Activated CD4-positive, alpha-beta T cell treated with anti-CD3 and anti-CD28 coated beads, Interleukin-2, amount 10 ng/mL, durations not matched to agents 7 days and 5 days (primary cell): ENCODE measurements at regions not wholly inside any gene's neighbourhood (a gene's known extent, or its start where the extent isn't known, plus 50 kb on each side); places are given as distances from the start of the nearest gene placed in this dataset.

Experiments used
- CTCF ChIA-PET: fragments of 350-600 bp; sonication (Branson Sonifier 250); formaldehyde crosslinking; loops from one replicate; lab custom pipeline; 2021; ENCODE audit warnings: antibody characterized with exemption; lab: Charles Lee
- POLR2A ChIA-PET: fragments of 350-600 bp; sonication (Branson Sonifier 250); formaldehyde crosslinking; loops from one replicate; lab custom pipeline; 2021; ENCODE audit warnings: antibody characterized with exemption; lab: Charles Lee
- DNase-seq: peaks from one replicate; pipeline ENCODE4 v3.0.0-alpha.2; 2020
- H3K27ac Mint-ChIP-seq: one replicate; pipeline ENCODE4 v1.8.0; 2021; ENCODE audit warnings: mild to moderate bottlenecking, moderate library complexity, mixed read lengths
- H3K27me3 Mint-ChIP-seq: one replicate; pipeline ENCODE4 v1.8.0; 2021; ENCODE audit warnings: mixed read lengths
- H3K36me3 Mint-ChIP-seq: one replicate; pipeline ENCODE4 v1.8.0; 2021; ENCODE audit warnings: low read depth, mixed read lengths
- H3K4me1 Mint-ChIP-seq: one replicate; pipeline ENCODE4 v1.8.0; 2021; ENCODE audit warnings: mixed read lengths
- H3K4me3 Mint-ChIP-seq: one replicate; pipeline ENCODE4 v1.8.0; 2021; ENCODE audit warnings: mild to moderate bottlenecking, moderate library complexity, mixed read lengths
- H3K9me3 Mint-ChIP-seq: one replicate; pipeline ENCODE4 v1.8.0; 2021; ENCODE audit warnings: mixed read lengths

DNA sequence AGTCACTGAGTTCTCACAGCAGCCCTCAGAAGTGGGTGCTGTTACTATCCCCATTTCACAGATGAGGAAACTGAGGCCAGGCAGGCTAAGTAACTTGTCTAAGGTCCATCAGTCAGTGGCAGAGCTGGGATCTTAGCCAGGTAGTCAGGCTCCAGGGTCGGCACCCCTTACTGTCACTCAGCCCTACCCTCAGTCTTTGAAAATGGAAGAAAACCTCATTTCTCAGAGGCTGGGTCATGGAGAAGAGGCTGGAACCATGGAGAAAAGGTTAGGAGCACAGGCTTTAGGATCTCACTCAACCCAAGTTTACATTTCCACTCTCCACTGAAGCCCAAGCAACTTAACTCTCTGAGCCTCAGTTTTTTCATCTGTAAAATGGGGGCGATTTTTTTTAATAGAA lies 116.2 kb upstream of the SIRPG start:
- Mint-ChIP-seq H3K27me3 (peaks cover 5% of the 10 kb centered on the region), H3K27ac (no peak overlapping the region), H3K36me3 (no peaks in the 10 kb centered on the region), H3K9me3 (no peaks in the 10 kb centered on the region), H3K4me1 (peaks cover 13% of the 10 kb centered on the region), H3K4me3 (no peak overlapping the region)
- DNase-seq: no peak
- ChIA-PET POLR2A (no interaction called here), CTCF (no interaction called here)

DNA sequence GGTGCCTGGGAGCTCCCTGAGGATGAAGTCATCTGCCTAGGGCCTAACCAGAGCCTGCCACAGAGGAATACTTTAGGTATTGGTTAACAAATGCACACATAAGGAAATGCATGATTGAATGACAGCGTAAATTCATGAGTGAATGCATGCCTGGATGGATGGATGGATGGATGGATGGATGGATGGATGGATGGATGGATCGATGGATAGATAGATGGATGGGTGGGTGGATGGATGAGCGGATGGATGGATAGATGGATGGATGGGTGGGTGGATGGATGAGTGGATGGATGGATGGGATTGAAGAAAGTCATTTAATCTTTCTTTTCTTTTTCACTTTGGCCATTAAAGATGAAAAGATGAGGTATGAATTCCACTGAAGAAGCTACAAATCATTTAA lies 111.9 kb upstream of the SIRPG start:
- Mint-ChIP-seq H3K27me3 (peaks cover 6% of the 10 kb centered on the region), H3K4me1 (no peaks in the 10 kb centered on the region), H3K36me3 (no peaks in the 10 kb centered on the region), H3K27ac (no peak overlapping the region), H3K4me3 (no peak overlapping the region), H3K9me3 (no peaks in the 10 kb centered on the region)
- ChIA-PET POLR2A (no interaction called here), CTCF (interaction anchor here (0.6 kb wide), 1 partner anchor 735 kb away, joined by 3 read pairs; no protein-coding TSS in a partner anchor)
- DNase-seq: no peak

DNA sequence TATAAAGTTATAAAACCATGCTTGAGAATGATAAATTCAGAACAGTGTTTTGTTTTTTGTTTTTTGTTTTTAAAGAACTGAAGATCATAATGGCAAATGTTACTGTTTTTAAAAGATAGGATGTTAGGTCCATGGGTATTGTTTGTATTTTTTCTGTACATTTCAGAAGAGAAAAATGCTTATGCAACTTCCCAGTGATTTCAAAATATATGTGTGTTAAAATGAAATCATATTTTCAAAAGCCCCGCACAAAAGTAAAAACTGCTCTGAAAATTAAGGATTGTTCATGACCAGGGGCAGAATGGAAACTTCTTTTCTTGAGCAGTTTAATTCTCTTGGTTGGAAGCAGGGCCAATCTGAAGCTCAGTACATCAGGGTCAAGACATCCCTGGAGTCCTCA lies 109.2 kb upstream of the SIRPG start:
- Mint-ChIP-seq H3K27me3 (peaks cover 7% of the 10 kb centered on the region), H3K36me3 (no peaks in the 10 kb centered on the region), H3K27ac (no peak overlapping the region), H3K4me1 (no peaks in the 10 kb centered on the region), H3K4me3 (no peak overlapping the region), H3K9me3 (no peaks in the 10 kb centered on the region)
- ChIA-PET POLR2A (no interaction called here), CTCF (interaction anchor here (2.6 kb wide), 1 partner anchor 11 kb away, joined by 11 read pairs; no protein-coding TSS in a partner anchor)
- DNase-seq: no peak

DNA sequence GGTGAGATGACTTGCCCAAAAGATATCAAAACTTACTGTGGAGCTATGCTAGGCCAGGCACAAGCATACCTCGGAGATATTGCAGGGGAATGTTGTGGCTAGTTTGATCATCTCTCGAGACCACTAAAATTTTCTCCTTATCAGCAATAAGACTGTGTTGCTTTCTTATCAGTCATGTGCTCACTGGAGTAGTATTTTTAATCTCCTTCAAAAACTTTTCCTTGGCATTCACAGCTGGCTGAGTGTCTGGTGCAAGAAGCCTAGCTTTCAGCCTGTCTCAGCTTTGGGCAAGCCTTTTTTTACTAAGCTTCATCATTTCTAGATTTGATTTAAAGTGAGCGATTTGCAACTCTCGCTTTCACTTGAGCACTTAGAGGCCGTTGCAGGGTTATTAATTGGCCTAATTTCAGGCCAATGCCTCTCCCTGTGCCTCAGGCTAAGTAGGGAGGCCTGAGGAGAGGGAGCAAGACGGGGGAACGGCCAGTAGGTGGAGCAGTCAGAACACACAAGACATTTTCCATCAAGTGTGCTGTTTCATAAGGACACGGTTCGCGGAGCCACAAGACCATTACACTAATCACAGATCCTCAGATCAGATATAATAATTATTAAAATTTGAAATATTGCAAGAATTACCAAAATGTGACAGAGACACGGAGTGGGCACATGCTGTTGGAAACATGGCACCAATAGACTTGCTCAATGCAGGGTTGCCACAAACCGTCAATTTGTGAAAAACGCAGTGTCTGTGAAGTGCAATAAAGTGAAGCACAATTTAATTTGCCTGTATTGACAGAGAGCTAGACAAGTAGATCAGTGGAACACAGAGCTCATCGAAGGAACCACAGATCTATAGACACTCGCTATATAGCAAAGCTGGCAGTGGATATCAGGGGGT lies 106.8 kb upstream of the SIRPG start:
- Mint-ChIP-seq H3K27ac (no peak overlapping the region), H3K27me3 (peaks cover 13% of the 10 kb centered on the region), H3K4me3 (no peak overlapping the region), H3K4me1 (no peaks in the 10 kb centered on the region), H3K9me3 (no peaks in the 10 kb centered on the region), H3K36me3 (no peaks in the 10 kb centered on the region)
- CTCF ChIA-PET: interaction anchor here (1.0 to 2.6 kb wide), 4 partner anchors 13 to 255 kb away, joined by 3 to 11 read pairs (median 4); no protein-coding TSS in a partner anchor
- POLR2A ChIA-PET: no interaction called here
- DNase-seq: peak; percentile 71

DNA sequence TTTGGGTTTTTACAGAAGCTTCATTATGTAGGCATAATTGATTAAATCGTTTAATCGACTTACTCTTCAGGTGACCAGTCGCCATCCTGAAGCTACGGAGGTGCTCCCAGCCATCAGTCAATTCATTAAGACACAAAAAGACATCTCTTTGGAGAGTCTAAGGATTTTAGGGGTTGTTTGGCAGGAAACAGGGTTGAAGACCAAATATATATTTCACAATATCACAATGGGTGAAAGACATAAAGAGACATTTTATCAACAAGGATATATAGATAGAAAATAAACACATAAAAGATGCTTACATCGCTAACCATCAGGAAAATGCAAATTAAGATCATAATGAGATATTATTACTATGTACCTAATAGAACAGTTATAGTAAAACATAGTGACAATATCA lies 104.0 kb upstream of the SIRPG start:
- no peak for DNase-seq
- no peaks in the 10 kb centered on the region for H3K36me3 Mint-ChIP-seq
- ChIA-PET POLR2A (no interaction called here), CTCF (interaction anchor here (1.3 kb wide), 1 partner anchor 28 kb away, joined by 3 read pairs; no protein-coding TSS in a partner anchor)
- no peak overlapping the region for H3K4me3 Mint-ChIP-seq
- no peaks in the 10 kb centered on the region for H3K4me1 Mint-ChIP-seq
- H3K9me3 Mint-ChIP-seq: no peaks in the 10 kb centered on the region
- no peak overlapping the region for H3K27ac Mint-ChIP-seq
- H3K27me3 Mint-ChIP-seq: peaks cover 13% of the 10 kb centered on the region

DNA sequence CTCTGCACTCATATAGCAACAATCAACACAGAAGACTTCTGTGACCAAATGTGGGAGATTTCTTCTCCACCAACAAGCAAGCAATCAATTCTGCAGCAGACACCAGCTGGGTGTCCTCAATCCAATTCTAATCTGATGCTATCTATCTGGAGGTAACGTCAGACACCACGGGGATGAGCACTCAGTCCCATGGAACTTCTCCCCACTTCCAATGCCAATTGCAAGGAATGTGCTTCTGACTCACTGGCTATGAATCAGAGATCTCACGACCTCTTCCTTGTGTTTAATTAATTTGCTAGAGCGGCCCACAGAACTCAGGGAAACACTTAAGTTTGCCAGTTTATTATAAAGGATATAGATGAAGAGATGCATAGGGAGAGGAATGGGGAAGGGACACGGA lies 103.5 kb upstream of the SIRPG start:
- H3K4me1 Mint-ChIP-seq: no peaks in the 10 kb centered on the region
- H3K27me3 Mint-ChIP-seq: peaks cover 10% of the 10 kb centered on the region
- no peak overlapping the region for H3K4me3 Mint-ChIP-seq
- no peak overlapping the region for H3K27ac Mint-ChIP-seq
- no peaks in the 10 kb centered on the region for H3K9me3 Mint-ChIP-seq
- CTCF ChIA-PET: interaction anchor here (1.3 kb wide), 1 partner anchor 27 kb away, joined by 3 read pairs; no protein-coding TSS in a partner anchor
- H3K36me3 Mint-ChIP-seq: no peaks in the 10 kb centered on the region
- no peak for DNase-seq
- POLR2A ChIA-PET: no interaction called here

DNA sequence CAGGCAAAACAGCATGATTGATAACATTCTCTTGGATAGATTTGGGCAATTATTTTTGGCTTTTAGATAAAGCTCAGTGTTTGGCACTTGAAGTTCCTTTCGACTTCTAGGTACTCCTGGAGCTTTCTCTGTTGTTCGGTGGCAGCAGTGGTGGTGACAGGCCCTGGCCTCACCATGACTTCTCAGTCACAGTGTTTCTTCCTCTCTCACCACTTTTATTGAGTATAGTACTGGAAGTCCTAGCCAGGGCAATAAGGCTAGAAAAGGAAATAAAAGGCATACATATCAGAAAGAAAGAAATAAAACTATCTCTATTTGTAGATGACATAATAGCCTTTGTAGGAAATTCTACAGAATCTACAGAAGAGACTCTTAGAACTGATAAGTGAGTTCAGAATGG lies 101.2 kb upstream of the SIRPG start:
- Mint-ChIP-seq H3K9me3 (no peaks in the 10 kb centered on the region), H3K27me3 (peaks cover 17% of the 10 kb centered on the region), H3K4me3 (no peak overlapping the region), H3K4me1 (no peaks in the 10 kb centered on the region), H3K36me3 (no peaks in the 10 kb centered on the region), H3K27ac (no peak overlapping the region)
- no peak for DNase-seq
- ChIA-PET POLR2A (no interaction called here), CTCF (interaction anchor here (1.1 kb wide), 1 partner anchor 19 kb away, joined by 7 read pairs; no protein-coding TSS in a partner anchor)

DNA sequence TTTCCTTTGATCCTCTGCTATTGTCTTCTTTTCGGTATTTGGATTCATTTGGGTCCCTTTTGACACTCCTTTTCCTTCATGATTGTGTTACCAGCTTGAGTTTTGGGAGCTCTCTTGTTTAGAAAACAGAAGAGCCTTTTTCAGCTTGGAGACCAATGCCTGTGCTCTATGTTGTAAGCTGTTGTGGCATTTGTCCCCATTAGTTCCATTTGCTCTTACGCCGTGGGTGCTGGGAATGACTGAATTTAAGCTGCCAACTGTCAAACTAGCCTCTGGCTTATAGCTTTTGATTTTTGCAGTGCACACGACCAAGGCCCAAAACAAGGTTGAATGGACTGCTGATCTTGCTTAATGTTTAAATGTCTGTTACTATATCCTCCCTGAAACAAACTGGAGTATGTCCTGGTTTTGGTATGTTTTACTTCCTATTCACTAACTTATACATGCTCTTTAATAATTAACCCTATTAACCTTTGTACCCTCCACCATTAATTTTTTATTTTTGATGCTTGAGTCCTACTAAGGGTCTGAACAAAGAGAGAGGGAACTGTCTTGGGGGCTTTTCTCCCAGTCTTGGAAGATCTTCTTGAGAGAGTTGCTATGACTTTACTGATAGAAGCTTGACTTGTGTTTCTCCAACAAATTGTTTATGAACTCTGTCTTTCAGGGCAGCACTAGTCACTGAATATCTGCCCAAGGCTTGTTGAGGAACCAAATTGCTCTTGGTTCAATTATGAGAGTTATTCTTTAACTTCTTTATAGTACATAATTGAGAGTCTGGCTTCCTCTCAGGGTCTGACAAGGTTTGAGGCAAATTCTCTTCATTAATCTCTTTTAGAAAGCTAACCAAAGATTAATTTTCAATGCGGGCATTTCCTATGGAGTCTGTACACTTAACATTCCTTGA lies 100.3 kb upstream of the SIRPG start:
- CTCF ChIA-PET: interaction anchor here (0.6 to 1.6 kb wide), 4 partner anchors 13 to 91 kb away, joined by 3 to 7 read pairs (median 5); no protein-coding TSS in a partner anchor

DNA sequence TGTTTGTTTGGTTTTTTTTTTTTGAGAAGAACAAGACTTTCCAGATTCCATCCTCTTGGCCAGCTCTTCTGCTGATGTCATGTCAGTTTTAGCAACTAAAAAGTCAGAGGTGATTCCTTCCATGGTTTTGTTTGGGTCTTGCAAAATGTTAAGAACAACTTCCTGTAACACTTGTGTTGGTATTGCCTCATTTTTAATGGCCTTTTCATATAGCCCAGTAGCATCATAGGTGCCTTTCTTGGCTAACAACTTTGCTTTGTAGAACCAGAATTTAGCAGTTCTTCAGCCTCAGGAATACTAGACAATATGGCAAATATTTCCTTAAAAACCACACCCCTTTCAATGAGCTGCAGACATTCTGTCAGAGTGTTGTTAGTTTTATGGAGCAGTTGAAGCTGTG lies 99.5 kb upstream of the SIRPG start:
- H3K4me3 Mint-ChIP-seq: no peak overlapping the region
- peaks cover 7% of the 10 kb centered on the region for H3K9me3 Mint-ChIP-seq
- H3K27me3 Mint-ChIP-seq: peaks cover 29% of the 10 kb centered on the region
- H3K27ac Mint-ChIP-seq: no peak overlapping the region
- no peaks in the 10 kb centered on the region for H3K4me1 Mint-ChIP-seq
- POLR2A ChIA-PET: no interaction called here
- H3K36me3 Mint-ChIP-seq: no peaks in the 10 kb centered on the region
- CTCF ChIA-PET: interaction anchor here (0.6 to 1.6 kb wide), 3 partner anchors 13 to 91 kb away, joined by 3 to 6 read pairs (median 4); no protein-coding TSS in a partner anchor
- no peak for DNase-seq

More for the DNA sequence above, 100.3 kb upstream of the SIRPG start:
- Mint-ChIP-seq H3K27me3 (peaks cover 21% of the 10 kb centered on the region), H3K27ac (no peak overlapping the region), H3K9me3 (no peaks in the 10 kb centered on the region), H3K4me3 (no peak overlapping the region), H3K36me3 (no peaks in the 10 kb centered on the region), H3K4me1 (no peaks in the 10 kb centered on the region)
- POLR2A ChIA-PET: no interaction called here
- DNase-seq: no peak

DNA sequence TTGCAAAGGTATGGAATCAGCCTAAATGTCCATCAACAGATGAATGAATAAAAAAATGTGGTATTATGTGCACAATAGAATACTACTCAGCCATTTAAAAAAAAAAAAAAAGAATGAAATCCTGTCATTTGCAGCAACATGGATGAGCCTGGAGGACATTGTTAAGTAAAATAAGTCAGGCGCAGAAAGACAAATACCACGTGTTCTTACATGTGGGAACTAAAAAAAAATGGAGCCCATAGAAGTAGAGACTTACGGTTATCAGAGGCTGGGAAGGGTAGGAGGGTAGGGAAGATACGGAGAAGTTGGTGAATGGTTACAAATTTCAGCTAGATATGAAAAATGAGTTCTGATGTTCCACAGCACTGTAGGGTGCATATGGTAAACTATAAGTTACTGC lies 97.2 kb upstream of the SIRPG start:
- H3K4me1 Mint-ChIP-seq: no peaks in the 10 kb centered on the region
- CTCF ChIA-PET: no interaction called here
- H3K9me3 Mint-ChIP-seq: peaks cover 7% of the 10 kb centered on the region
- H3K27ac Mint-ChIP-seq: no peak overlapping the region
- DNase-seq: no peak
- no peak overlapping the region for H3K4me3 Mint-ChIP-seq
- H3K36me3 Mint-ChIP-seq: no peaks in the 10 kb centered on the region
- H3K27me3 Mint-ChIP-seq: peaks cover 34% of the 10 kb centered on the region
- POLR2A ChIA-PET: no interaction called here

DNA sequence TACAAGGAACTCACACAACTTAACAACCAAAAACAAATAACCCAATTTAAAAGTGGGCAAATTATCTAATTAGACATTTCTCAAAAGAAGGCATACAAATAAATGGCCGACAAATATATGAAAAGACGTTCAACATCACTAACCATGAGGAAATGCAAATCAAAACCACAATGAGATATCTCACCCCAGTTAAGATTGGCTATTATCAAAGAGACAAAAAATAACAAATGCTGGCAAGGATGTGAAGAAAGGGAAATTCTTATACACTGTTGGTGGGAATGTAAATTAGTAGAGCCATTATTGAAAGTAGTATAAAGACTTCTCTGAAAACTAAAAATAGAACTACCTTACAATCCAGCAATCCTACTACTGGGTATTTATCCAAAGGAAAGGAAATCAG lies 96.7 kb upstream of the SIRPG start:
- H3K4me1 Mint-ChIP-seq: no peaks in the 10 kb centered on the region
- peaks cover 34% of the 10 kb centered on the region for H3K27me3 Mint-ChIP-seq
- H3K36me3 Mint-ChIP-seq: no peaks in the 10 kb centered on the region
- no peak overlapping the region for H3K4me3 Mint-ChIP-seq
- POLR2A ChIA-PET: no interaction called here
- peaks cover 7% of the 10 kb centered on the region for H3K9me3 Mint-ChIP-seq
- DNase-seq: no peak
- H3K27ac Mint-ChIP-seq: no peak overlapping the region
- CTCF ChIA-PET: no interaction called here

DNA sequence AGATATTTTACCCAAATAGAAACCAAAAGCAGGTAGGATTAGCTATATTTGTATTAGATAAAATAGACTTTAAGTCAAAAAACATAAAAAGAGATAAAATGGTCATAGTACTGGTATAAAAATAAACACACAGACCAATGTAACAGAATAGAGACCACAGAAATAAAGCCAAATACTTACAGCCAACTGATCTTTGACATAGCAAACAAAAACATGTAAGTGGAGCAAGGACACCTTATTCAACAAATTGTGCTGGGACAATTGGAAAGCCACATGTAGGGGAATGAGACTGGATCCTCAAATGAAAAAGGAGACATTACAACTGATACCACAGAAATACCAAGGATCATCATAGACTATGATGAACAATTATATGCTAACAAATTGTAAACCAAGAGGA lies 94.5 kb upstream of the SIRPG start:
- peaks cover 38% of the 10 kb centered on the region for H3K27me3 Mint-ChIP-seq
- no peak overlapping the region for H3K4me3 Mint-ChIP-seq
- H3K36me3 Mint-ChIP-seq: no peaks in the 10 kb centered on the region
- H3K27ac Mint-ChIP-seq: no peak overlapping the region
- ChIA-PET POLR2A (no interaction called here), CTCF (no interaction called here)
- no peaks in the 10 kb centered on the region for H3K4me1 Mint-ChIP-seq
- peaks cover 7% of the 10 kb centered on the region for H3K9me3 Mint-ChIP-seq
- DNase-seq: no peak
